Medulla oblongata (tissue), 1 donor: ENCODE measurements at regions not wholly inside any gene's neighbourhood (a gene's known extent, or its start where the extent isn't known, plus 50 kb on each side); places are given as distances from the start of the nearest gene placed in this dataset.
A peak's percentile ranks its signal among the peaks of the same experiment; 100 is the strongest.
"Not testable (repeated sequence)": the region's sequence is repeated elsewhere in the genome, so short reads cannot be mapped to it uniquely, and the experiment has no call there.

Experiments
- DNase-seq: peaks from one replicate; pipeline ENCODE4 v3.0.0-alpha.2; 2015; ENCODE audit errors: extremely low spot score

GRCh38 chr10:9275861-9276260, 1221.4 kb downstream of the GATA3 start:
- no peak for DNase-seq

- DNase-seq = no peak
Observed at GRCh38 chr10:9285690-9286089, 1231.2 kb downstream of the GATA3 start.

- DNase-seq = no peak
Observed at GRCh38 chr10:9289811-9290210, 1235.3 kb downstream of the GATA3 start.

GRCh38 chr10:9291081-9291480, 1236.6 kb downstream of the GATA3 start:
- no peak for DNase-seq

GRCh38 chr10:9294132-9294663, 1239.7 kb downstream of the GATA3 start:
- DNase-seq = no peak

GRCh38 chr10:9294865-9295264, 1240.4 kb downstream of the GATA3 start:
- DNase-seq = no peak

GRCh38 chr10:9296190-9296589, 1241.7 kb downstream of the GATA3 start:
- DNase-seq = no peak

- DNase-seq = no peak
Observed at GRCh38 chr10:9297580-9297979, 1243.1 kb downstream of the GATA3 start.

- peak; percentile 29 for DNase-seq
Observed at GRCh38 chr10:9299966-9300365, 1245.5 kb downstream of the GATA3 start.

GRCh38 chr10:9301148-9301547, 1246.7 kb downstream of the GATA3 start:
- peak; percentile 46 for DNase-seq

- no peak for DNase-seq
Observed at GRCh38 chr10:9301554-9301953, 1247.1 kb downstream of the GATA3 start.

- peak; percentile 78 for DNase-seq
Observed at GRCh38 chr10:9302140-9302746, 1247.8 kb downstream of the GATA3 start.

GRCh38 chr10:9305018-9305655, 1250.6 kb downstream of the GATA3 start:
- DNase-seq = peak; percentile 40

GRCh38 chr10:9311702-9312499, 1257.4 kb downstream of the GATA3 start:
- DNase-seq = no peak

- DNase-seq = no peak
Observed at GRCh38 chr10:9315292-9315691, 1260.8 kb downstream of the GATA3 start.

GRCh38 chr10:9331583-9332008, 1277.1 kb downstream of the GATA3 start:
- peak; percentile 38 for DNase-seq

- no peak for DNase-seq
Observed at GRCh38 chr10:9334270-9334669, 1279.8 kb downstream of the GATA3 start.

- no peak for DNase-seq
Observed at GRCh38 chr10:9339716-9340115, 1285.2 kb downstream of the GATA3 start.

GRCh38 chr10:9342885-9343570, 1288.5 kb downstream of the GATA3 start:
- DNase-seq = peak; percentile 57

- not testable (repeated sequence) for DNase-seq
Observed at GRCh38 chr10:9347933-9348332, 1293.4 kb downstream of the GATA3 start.

GRCh38 chr10:9357471-9357870, 1303.0 kb downstream of the GATA3 start:
- no peak for DNase-seq

GRCh38 chr10:9362721-9363120, 1308.2 kb downstream of the GATA3 start:
- no peak for DNase-seq
